A673 (cell line): ENCODE measurements at regions not wholly inside any gene's neighbourhood (a gene's known extent, or its start where the extent isn't known, plus 50 kb on each side); places are given as distances from the start of the nearest gene placed in this dataset.

ENCODE experiments used
- BruUV-seq: library from RNA; stranded (reverse); fragments of 400-500 nt; replicated peaks from 2 replicates; lab custom pipeline; 2021; lab: Mats Ljungman, UMichigan
- CTCF ChIA-PET: fragments of 300-600 bp; sonication (Branson Sonifier 250); formaldehyde crosslinking; loops from one replicate; lab custom pipeline; 2022; ENCODE audit warnings: antibody characterized with exemption; lab: Charles Lee
- POLR2A ChIA-PET: fragments of 300-600 bp; sonication (Branson Sonifier 250); formaldehyde crosslinking; loops from one replicate; lab custom pipeline; 2022; ENCODE audit warnings: antibody characterized with exemption; ENCODE audit not compliant: low non-redundant PET; lab: Charles Lee
- DNase-seq: peaks from one replicate; pipeline ENCODE4 v3.0.0-alpha.2; 2015; ENCODE audit warnings: low spot score
- H3K27ac ChIP-seq: fragments of 200-600 bp; sonication (generic); 2 replicates; pipeline ENCODE4 v1.5.1; 2016; ENCODE audit warnings: mixed run types, low read depth, mild to moderate bottlenecking, mixed read lengths, antibody characterized with exemption, low read length; ENCODE audit not compliant: poor library complexity, severe bottlenecking
- H3K27me3 ChIP-seq: fragments of 200-600 bp; sonication (generic); replicated peaks from 2 replicates; pipeline ENCODE4 v1.6.1; 2017; ENCODE audit warnings: mixed run types, low read depth, mild to moderate bottlenecking, mixed read lengths, antibody characterized with exemption, low read length; ENCODE audit not compliant: insufficient read depth, poor library complexity
- H3K36me3 ChIP-seq: fragments of 200-600 bp; sonication (generic); 2 replicates; pipeline ENCODE4 v1.6.1; 2016; ENCODE audit warnings: mixed run types, mild to moderate bottlenecking, mixed read lengths, antibody characterized with exemption, low read length; ENCODE audit not compliant: insufficient read depth, poor library complexity, severe bottlenecking
- H3K4me1 ChIP-seq: fragments of 200-600 bp; sonication (generic); 2 replicates; pipeline ENCODE4 v1.6.1; 2017; ENCODE audit warnings: mixed run types, mild to moderate bottlenecking, mixed read lengths, antibody characterized with exemption, low read length; ENCODE audit not compliant: insufficient read depth, poor library complexity, severe bottlenecking
- H3K4me3 ChIP-seq: fragments of 200-600 bp; sonication (generic); 2 replicates; pipeline ENCODE4 v1.5.1; 2016; ENCODE audit warnings: low read depth, mixed run types, mild to moderate bottlenecking, mixed read lengths, low read length; ENCODE audit not compliant: poor library complexity, severe bottlenecking
- H3K9me3 ChIP-seq: fragments of 200-600 bp; sonication (generic); 2 replicates; pipeline ENCODE4 v1.6.1; 2016; ENCODE audit warnings: mixed run types, low read depth, mild to moderate bottlenecking, mixed read lengths, antibody characterized with exemption, low read length; ENCODE audit not compliant: poor library complexity, severe bottlenecking
- EZH2 ChIP-seq: fragments of 200-600 bp; sonication (generic); IDR thresholded peaks from 2 replicates; pipeline ENCODE4 v1.6.1; 2017; ENCODE audit warnings: borderline replicate concordance, low read depth, mild to moderate bottlenecking, mixed read lengths, antibody characterized with exemption, low read length; ENCODE audit not compliant: poor library complexity, severe bottlenecking
- intact Hi-C: fragments of 100-400 bp; cut with micrococcal nuclease; formaldehyde crosslinking; loops from one replicate; pipeline ENCODE4 v1.10.0; 2022; ENCODE audit not compliant: unreplicated experiment
- TF ChIP-seq, protein P1 (sequence below): fragments of 300-800, 200-600 bp; sonication (generic); conservative IDR thresholded peaks from 2 replicates; pipeline ENCODE4 v1.5.1; 2017; ENCODE audit warnings: low read depth, mild to moderate bottlenecking, antibody characterized with exemption, low read length, moderate library complexity, mixed read lengths

DNA sequence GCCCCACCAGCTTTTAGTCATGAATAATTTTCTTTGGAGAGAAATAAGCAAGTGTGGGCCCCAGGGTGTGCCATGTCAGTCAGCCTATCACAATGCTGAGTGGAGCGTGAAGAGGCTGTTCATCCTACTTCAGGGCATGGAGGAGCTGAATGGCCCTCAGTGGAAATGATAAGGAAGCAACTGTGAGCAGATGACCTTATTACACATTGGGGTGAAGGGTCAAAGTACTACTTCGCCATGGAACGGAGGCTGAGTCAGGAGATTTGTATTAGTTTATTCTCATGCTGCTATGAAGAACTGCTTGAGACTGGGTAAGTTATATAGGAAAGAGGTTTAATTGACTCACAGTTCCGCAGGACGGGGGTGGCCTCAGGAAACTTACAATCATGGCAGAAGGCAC lies 231.0 kb upstream of the ADAMTS16 start:
- Histone ChIP-seq H3K36me3 (no peaks in the 10 kb centered on the region), H3K9me3 (no peaks in the 10 kb centered on the region), H3K27ac (no peak overlapping the region), H3K4me3 (no peak overlapping the region), H3K27me3 (peaks cover 2% of the 10 kb centered on the region), H3K4me1 (no peaks in the 10 kb centered on the region)
- no TSS peak for BruUV-seq
- POLR2A ChIA-PET, result no interaction called here
- CTCF ChIA-PET, result no interaction called here
- no peak for DNase-seq
- TF ChIP-seq, protein P1, sequence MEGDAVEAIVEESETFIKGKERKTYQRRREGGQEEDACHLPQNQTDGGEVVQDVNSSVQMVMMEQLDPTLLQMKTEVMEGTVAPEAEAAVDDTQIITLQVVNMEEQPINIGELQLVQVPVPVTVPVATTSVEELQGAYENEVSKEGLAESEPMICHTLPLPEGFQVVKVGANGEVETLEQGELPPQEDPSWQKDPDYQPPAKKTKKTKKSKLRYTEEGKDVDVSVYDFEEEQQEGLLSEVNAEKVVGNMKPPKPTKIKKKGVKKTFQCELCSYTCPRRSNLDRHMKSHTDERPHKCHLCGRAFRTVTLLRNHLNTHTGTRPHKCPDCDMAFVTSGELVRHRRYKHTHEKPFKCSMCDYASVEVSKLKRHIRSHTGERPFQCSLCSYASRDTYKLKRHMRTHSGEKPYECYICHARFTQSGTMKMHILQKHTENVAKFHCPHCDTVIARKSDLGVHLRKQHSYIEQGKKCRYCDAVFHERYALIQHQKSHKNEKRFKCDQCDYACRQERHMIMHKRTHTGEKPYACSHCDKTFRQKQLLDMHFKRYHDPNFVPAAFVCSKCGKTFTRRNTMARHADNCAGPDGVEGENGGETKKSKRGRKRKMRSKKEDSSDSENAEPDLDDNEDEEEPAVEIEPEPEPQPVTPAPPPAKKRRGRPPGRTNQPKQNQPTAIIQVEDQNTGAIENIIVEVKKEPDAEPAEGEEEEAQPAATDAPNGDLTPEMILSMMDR, result no peak
- TF ChIP-seq EZH2, result no peak
- intact Hi-C loops, result no loop called here

DNA sequence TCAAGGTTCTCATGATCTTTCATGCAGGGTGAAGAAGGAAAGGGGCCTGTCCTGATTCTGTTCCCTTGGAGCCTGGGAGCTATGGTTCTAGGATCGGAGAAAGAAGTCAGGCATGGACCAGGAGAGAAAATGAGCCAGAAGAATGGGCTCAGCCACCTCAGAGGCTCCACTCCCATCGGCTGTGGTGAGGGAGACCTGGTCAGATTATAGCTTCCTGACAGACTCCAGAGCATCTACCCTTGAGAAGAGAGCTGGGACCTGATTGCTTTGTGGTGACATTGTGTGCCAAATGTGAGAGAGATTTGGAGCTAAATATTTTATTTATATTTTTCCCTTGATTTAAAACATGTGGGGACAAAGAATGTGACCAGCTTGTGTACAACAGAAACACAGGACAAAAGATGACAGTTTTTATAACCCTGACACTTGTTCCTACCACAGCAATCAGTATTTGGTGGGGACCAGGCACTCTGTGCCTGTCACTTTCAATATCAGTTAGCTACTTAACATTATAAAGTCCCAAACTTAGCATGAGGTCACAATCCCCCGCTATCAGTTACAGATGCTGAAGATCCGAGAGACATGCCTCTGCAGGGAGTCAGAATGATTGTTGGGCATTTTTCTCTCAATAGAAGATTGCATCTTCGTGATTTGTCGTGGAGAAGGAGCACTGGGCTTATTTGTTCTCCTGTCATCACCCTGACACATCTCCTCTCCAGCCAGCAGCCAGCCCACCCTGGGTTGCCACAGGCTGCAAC lies 228.3 kb upstream of the ADAMTS16 start:
- Histone ChIP-seq H3K27ac (no peak overlapping the region), H3K36me3 (no peaks in the 10 kb centered on the region), H3K4me3 (no peak overlapping the region), H3K27me3 (peaks cover 9% of the 10 kb centered on the region), H3K4me1 (no peaks in the 10 kb centered on the region), H3K9me3 (no peaks in the 10 kb centered on the region)
- intact Hi-C loops, result no loop called here
- CTCF ChIA-PET, result no interaction called here
- no peak for DNase-seq
- no TSS peak for BruUV-seq
- TF ChIP-seq, protein P1, result no peak
- no peak for TF ChIP-seq EZH2
- POLR2A ChIA-PET, result no interaction called here

DNA sequence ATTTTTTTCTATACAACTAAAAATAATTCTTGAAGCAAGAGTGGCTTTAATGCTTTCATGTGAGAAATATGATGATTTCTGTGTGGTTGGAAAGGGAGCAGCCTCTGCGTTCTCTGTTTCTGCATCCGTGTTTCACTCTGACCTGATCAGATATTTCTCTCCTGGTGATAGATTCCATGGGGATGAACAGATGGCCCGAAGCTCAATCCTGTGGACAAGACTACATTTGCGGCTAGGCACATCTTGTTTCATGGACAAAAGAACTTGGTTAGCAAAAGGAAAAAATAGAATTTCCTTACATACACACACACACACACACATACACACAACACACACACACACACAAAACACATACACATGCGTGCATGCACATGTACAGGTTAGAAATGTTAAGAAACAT lies 218.2 kb upstream of the ADAMTS16 start:
- POLR2A ChIA-PET, result no interaction called here
- CTCF ChIA-PET, result no interaction called here
- intact Hi-C loops, result no loop called here
- no peaks in the 10 kb centered on the region for H3K4me1 ChIP-seq
- H3K27ac ChIP-seq, result no peak overlapping the region
- H3K36me3 ChIP-seq, result no peaks in the 10 kb centered on the region
- no peak for DNase-seq
- no peaks in the 10 kb centered on the region for H3K9me3 ChIP-seq
- no TSS peak for BruUV-seq
- H3K4me3 ChIP-seq, result no peak overlapping the region
- peaks cover 27% of the 10 kb centered on the region for H3K27me3 ChIP-seq
- no peak for TF ChIP-seq EZH2
- TF ChIP-seq, protein P1, result no peak
